ENCODE measurements at regions not wholly inside any gene's neighbourhood (a gene's known extent, or its start where the extent isn't known, plus 50 kb on each side); places are given as distances from the start of the nearest gene placed in this dataset.

GRCh38 chr11:128105511-128105910 lies 481.8 kb downstream of the ETS1 start:
- Histone ChIP-seq H2AFZ (replicated peaks; ENCODE audit: low read length, poor library complexity) (no peak overlapping the region), H3K9ac (ENCODE audit: low read depth, low read length) (no peak overlapping the region), H2BK120ac (ENCODE audit: low read depth, low read length) (no peak overlapping the region), H3K27me3 (ENCODE audit: control insufficient read depth, insufficient read depth, low read length) (peaks cover 9% of the 10 kb centered on the region; the same call in 1 of the 2 replicates), H3K18ac (ENCODE audit: low read depth, low read length) (no peak overlapping the region), H2AK9ac (replicated peaks; ENCODE audit: low read depth, low read length, poor library complexity) (no peak overlapping the region), H3K14ac (replicated peaks; ENCODE audit: low read depth, low read length) (no peak overlapping the region), H4K91ac (ENCODE audit: insufficient read depth, low read depth, low read length) (no peak overlapping the region), H3K56ac (ENCODE audit: extremely low read depth, insufficient read depth, low read length) (no peak overlapping the region), H2AK5ac (ENCODE audit: low read depth, low read length) (no peak overlapping the region), H3K23ac (ENCODE audit: low read depth, low read length) (no peak overlapping the region), H2BK20ac (ENCODE audit: low read depth, low read length) (no peak overlapping the region), H2BK5ac (ENCODE audit: low read depth, low read length, poor library complexity, severe bottlenecking) (no peak overlapping the region), H3K9me1 (ENCODE audit: insufficient read depth, low read length) (no peaks in the 10 kb centered on the region), H3K9me3 (ENCODE audit: control insufficient read depth, insufficient read depth, low read length) (no peaks in the 10 kb centered on the region), H2BK15ac (ENCODE audit: low read depth, low read length) (no peak overlapping the region), H4K5ac (ENCODE audit: low read depth, low read length) (no peak overlapping the region), H4K8ac (ENCODE audit: low read depth in 2 of 2, low read length in 2 of 2) (no peak overlapping the region), H3K4me2 (ENCODE audit: low read depth, low read length) (no peak overlapping the region), H3K4ac (ENCODE audit: low read depth, low read length) (no peak overlapping the region), H3K4me3 (ENCODE audit: insufficient read depth, low read depth, low read length) (no peak overlapping the region), H3K4me1 (ENCODE audit: control insufficient read depth, insufficient read depth, low read length) (no peaks in the 10 kb centered on the region), H3K36me3 (ENCODE audit: control insufficient read depth, insufficient read depth, low read length) (no peaks in the 10 kb centered on the region), H3K27ac (ENCODE audit: insufficient read depth, low read length) (no peak overlapping the region), H3K79me1 (ENCODE audit: low read depth in 1 of 2, low read length in 2 of 2) (no peaks in the 10 kb centered on the region), H4K20me1 (ENCODE audit: insufficient read depth, low read length) (no peaks in the 10 kb centered on the region)
- ATAC-seq (ENCODE audit: low read depth), result no peak
- no TSS peak for BruUV-seq (replicated peaks)
- dilution Hi-C loops (cut with HindIII; ENCODE audit: low sequenced_read_pairs, unreplicated experiment) (no loop called here), in situ Hi-C loops (cut with MboI; ENCODE audit: low sequenced_read_pairs) (no loop called here), intact Hi-C loops (cut with micrococcal nuclease) (no loop called here)
- CTCF ChIA-PET, result no interaction called here
- DNase-seq, result no peak
- POLR2A ChIA-PET (ENCODE audit: unreplicated experiment), result no interaction called here
- no peak for TF ChIP-seq MAFK (IDR thresholded peaks at IDR 0.05; ENCODE audit: low read depth, low read length)
- TF ChIP-seq, protein P1, sequence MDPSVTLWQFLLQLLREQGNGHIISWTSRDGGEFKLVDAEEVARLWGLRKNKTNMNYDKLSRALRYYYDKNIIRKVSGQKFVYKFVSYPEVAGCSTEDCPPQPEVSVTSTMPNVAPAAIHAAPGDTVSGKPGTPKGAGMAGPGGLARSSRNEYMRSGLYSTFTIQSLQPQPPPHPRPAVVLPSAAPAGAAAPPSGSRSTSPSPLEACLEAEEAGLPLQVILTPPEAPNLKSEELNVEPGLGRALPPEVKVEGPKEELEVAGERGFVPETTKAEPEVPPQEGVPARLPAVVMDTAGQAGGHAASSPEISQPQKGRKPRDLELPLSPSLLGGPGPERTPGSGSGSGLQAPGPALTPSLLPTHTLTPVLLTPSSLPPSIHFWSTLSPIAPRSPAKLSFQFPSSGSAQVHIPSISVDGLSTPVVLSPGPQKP (IDR thresholded peaks at IDR 0.05; ENCODE audit: borderline replicate concordance, low read depth, low read length), result no peak
- TF ChIP-seq MXI1 (IDR thresholded peaks at IDR 0.05; ENCODE audit: borderline replicate concordance, low read depth, low read length), result no peak
- no peak for TF ChIP-seq MAZ (IDR thresholded peaks at IDR 0.05; ENCODE audit: borderline replicate concordance, low read depth, low read length)
- TF ChIP-seq BHLHE40 (IDR thresholded peaks at IDR 0.05; ENCODE audit: low read depth, low read length), result no peak
- TF ChIP-seq POLR2A (IDR thresholded peaks at IDR 0.05; ENCODE audit: low read depth, low read length), result no peak
- TF ChIP-seq, protein P2, sequence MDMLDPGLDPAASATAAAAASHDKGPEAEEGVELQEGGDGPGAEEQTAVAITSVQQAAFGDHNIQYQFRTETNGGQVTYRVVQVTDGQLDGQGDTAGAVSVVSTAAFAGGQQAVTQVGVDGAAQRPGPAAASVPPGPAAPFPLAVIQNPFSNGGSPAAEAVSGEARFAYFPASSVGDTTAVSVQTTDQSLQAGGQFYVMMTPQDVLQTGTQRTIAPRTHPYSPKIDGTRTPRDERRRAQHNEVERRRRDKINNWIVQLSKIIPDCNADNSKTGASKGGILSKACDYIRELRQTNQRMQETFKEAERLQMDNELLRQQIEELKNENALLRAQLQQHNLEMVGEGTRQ (IDR thresholded peaks at IDR 0.05; ENCODE audit: low read depth, low read length), result no peak
- no peak for TF ChIP-seq SMC3 (IDR thresholded peaks at IDR 0.05; ENCODE audit: low read depth, low read length)
